Peyer's patch (tissue), 4 donors: ENCODE measurements at regions not wholly inside any gene's neighbourhood (a gene's known extent, or its start where the extent isn't known, plus 50 kb on each side); places are given as distances from the start of the nearest gene placed in this dataset.

Experiments
- DNase-seq, 3 donors: peaks; one replicate each; pipeline ENCODE4 v3.0.0-alpha.2; 2017 to 2019
- H3K27ac ChIP-seq, 4 donors: fragments of 200-600 bp; sonication (generic); one replicate each; pipeline ENCODE4 v1.5.1; 2016 to 2019
- H3K27me3 ChIP-seq, 2 donors: fragments of 200-600 bp; sonication (generic); one replicate each; pipeline ENCODE4 v1.5.1; 2019
- H3K36me3 ChIP-seq, 3 donors: fragments of 200-600 bp; sonication (generic); one replicate each; pipeline ENCODE4 v1.5.1; 2016 to 2019
- H3K4me1 ChIP-seq, 4 donors: fragments of 200-600 bp; sonication (generic); one replicate each; pipeline ENCODE4 v1.5.1; 2016 to 2019
- H3K4me3 ChIP-seq, 4 donors: fragments of 200-600 bp; sonication (generic); 1 replicate in 3 of 4; 2 replicates in 1 of 4; pipeline ENCODE4 v1.5.1; 2016 to 2019; ENCODE audit warnings: mild to moderate bottlenecking in 1 of 4
- H3K9me3 ChIP-seq, 4 donors: fragments of 200-600 bp; sonication (generic); one replicate each; pipeline ENCODE4 v1.5.1; 2016 to 2019; ENCODE audit warnings: mild to moderate bottlenecking in 1 of 4
- POLR2A ChIP-seq, 2 donors: fragments of 450-650 bp; IDR thresholded peaks; one replicate each; pipeline ENCODE4 v1.5.1; 2017; ENCODE audit warnings: antibody characterized with exemption in 2 of 2, mild to moderate bottlenecking in 2 of 2, moderate library complexity in 2 of 2
- TF ChIP-seq, protein P1 (sequence below), 6 experiments: fragments of 450-650 bp in 4 of 6; fragments of 200-600 bp in 2 of 6; sonication (generic) in 1 of 6; IDR thresholded peaks; one replicate each; pipeline ENCODE4 v1.5.1; 2017 to 2019; ENCODE audit warnings: antibody characterized with exemption in 6 of 6, mild to moderate bottlenecking in 3 of 6, moderate library complexity in 1 of 6

DNA sequence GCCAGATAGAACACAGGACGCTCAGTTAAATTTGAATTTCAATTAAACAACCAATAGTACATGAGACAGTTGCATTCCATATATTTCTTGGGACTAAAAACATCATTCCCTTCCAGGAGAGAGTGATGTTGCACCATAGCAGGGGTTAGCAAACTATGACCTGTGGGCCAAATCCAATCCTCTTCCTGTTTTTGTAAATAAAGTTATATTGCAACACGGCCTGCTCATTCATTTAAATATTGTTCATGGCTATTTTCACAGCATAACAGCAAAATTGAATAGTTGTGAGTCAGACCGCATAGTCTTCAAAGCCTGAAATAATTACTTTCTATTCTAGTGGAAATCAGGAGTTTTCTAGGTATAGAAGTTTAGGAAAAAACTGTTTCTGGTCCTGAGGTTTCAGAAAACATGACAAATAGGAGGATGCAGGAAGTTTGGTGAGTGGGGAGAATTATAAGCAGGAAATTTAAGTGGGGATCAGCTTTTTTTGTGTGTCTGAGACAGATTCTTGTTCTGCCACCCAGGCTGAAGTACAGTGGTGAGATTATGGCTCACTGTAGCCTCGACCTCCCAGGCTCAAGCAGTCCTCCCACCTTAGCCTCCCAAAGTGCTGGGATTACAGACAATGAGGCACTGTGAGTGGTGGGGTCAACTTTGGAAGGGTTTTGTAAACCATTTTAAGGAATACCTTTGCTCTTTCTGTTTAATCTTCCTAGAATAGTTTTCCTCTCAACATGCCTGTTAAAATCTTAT, 131.5 kb downstream of the SOCS6 start:
- DNase-seq: no peak
- no peaks in the 10 kb centered on the region for H3K36me3 ChIP-seq
- TF ChIP-seq POLR2A (IDR thresholded peaks at IDR 0.05): no peak
- TF ChIP-seq, protein P1, sequence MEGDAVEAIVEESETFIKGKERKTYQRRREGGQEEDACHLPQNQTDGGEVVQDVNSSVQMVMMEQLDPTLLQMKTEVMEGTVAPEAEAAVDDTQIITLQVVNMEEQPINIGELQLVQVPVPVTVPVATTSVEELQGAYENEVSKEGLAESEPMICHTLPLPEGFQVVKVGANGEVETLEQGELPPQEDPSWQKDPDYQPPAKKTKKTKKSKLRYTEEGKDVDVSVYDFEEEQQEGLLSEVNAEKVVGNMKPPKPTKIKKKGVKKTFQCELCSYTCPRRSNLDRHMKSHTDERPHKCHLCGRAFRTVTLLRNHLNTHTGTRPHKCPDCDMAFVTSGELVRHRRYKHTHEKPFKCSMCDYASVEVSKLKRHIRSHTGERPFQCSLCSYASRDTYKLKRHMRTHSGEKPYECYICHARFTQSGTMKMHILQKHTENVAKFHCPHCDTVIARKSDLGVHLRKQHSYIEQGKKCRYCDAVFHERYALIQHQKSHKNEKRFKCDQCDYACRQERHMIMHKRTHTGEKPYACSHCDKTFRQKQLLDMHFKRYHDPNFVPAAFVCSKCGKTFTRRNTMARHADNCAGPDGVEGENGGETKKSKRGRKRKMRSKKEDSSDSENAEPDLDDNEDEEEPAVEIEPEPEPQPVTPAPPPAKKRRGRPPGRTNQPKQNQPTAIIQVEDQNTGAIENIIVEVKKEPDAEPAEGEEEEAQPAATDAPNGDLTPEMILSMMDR (IDR thresholded peaks at IDR 0.05): no peak
- H3K4me1 ChIP-seq: peaks cover 0 to 48% (median 3%) of the 10 kb centered on the region in 4 donors
- H3K27me3 ChIP-seq: no peaks in the 10 kb centered on the region
- H3K9me3 ChIP-seq: no peaks in the 10 kb centered on the region
- no peak overlapping the region for H3K27ac ChIP-seq
- H3K4me3 ChIP-seq: no peak overlapping the region

DNA sequence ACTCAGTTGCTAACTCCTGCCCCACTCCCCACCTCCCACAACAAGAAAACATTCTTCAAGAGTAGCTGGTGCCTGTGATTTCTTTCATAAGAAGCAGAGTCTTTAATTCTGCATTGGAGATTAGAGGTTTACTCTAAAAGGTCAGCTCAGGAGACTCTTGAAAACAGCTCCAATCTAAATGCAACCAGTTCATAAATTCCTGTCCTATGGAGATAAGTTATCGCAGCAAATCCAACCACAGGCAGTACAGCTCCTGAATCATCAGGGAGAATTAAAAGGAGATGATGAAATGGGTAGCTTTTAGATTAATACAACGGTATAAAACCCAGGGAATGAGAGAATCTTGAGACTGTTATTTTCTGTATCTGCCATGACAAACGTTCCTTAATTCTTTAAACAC, 130.7 kb downstream of the SOCS6 start:
- DNase-seq: no peak
- Histone ChIP-seq H3K27ac (peak overlapping the region in 1 of 4 donors; percentile 35), H3K9me3 (no peaks in the 10 kb centered on the region), H3K4me1 (peaks cover 0 to 47% (median 3%) of the 10 kb centered on the region in 4 donors), H3K27me3 (no peaks in the 10 kb centered on the region), H3K4me3 (no peak overlapping the region), H3K36me3 (no peaks in the 10 kb centered on the region)
- TF ChIP-seq, protein P1 (IDR thresholded peaks at IDR 0.05): no peak
- TF ChIP-seq POLR2A (IDR thresholded peaks at IDR 0.05): no peak

DNA sequence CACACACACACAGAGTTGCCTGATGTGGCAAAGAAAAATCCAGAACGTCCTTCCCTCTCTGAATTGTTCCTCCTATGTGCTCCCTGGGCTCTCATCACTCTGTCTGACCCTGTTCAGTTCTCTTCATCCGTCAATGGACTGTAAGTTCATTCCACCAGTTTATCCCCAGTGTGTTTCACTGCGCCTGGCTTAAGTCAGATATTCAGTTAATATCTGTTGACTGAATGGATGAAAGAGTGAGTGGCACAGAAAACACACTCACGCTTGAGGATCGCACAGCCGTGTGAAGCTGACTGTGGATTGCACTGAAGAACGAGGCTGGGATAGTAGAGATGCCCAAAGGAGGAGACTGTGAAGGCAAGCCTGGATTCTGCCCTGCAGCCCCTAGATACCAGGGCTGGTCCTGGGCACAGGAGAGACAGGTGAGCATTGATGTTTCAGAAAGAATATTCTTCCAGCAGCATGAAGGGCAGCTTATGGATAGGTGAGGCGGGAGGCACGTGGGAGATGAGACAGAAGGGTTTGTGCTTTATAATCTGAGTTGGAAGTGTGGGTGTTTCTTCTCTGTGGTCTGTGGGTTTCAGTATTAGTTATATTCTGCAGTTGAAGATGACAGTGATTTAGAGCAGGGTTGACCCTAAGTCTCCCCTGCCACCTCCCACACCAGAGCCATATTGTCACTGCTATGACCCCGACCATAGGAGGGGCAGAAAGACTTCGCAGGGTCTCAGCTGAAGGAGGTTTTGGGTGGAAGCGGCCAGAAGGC, 129.9 kb downstream of the SOCS6 start:
- no peak for DNase-seq
- Histone ChIP-seq H3K9me3 (no peaks in the 10 kb centered on the region), H3K27ac (peak overlapping the region in 1 of 4 donors; percentile 35), H3K27me3 (no peaks in the 10 kb centered on the region), H3K4me1 (peaks cover 0 to 39% (median 3%) of the 10 kb centered on the region in 4 donors), H3K4me3 (no peak overlapping the region), H3K36me3 (no peaks in the 10 kb centered on the region)
- TF ChIP-seq, protein P1 (IDR thresholded peaks at IDR 0.05): no peak
- no peak for TF ChIP-seq POLR2A (IDR thresholded peaks at IDR 0.05)

DNA sequence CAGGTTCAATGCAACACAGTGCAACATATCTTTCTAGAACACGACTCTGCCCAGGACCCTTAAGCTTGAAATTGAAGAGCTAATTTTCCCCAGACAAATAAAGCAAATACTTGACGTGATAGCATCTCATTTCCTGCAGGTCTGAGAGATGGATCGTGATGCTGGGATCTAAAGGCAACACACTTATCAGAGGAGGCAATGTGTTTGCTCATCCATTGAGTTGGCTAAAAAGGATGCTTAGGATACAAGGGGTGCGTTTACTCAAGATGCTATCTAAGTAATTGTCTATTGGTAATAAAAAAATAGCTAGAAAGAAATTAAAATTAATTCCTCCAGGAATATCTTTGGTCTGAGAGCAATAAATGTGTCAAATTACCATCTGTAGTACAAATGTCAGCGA, 129.0 kb downstream of the SOCS6 start:
- DNase-seq: no peak
- Histone ChIP-seq H3K27ac (no peak overlapping the region), H3K4me3 (no peak overlapping the region), H3K27me3 (no peaks in the 10 kb centered on the region), H3K9me3 (no peaks in the 10 kb centered on the region), H3K36me3 (no peaks in the 10 kb centered on the region), H3K4me1 (peaks cover 0 to 31% (median 0%) of the 10 kb centered on the region in 4 donors)
- TF ChIP-seq, protein P1 (IDR thresholded peaks at IDR 0.05): no peak
- no peak for TF ChIP-seq POLR2A (IDR thresholded peaks at IDR 0.05)

DNA sequence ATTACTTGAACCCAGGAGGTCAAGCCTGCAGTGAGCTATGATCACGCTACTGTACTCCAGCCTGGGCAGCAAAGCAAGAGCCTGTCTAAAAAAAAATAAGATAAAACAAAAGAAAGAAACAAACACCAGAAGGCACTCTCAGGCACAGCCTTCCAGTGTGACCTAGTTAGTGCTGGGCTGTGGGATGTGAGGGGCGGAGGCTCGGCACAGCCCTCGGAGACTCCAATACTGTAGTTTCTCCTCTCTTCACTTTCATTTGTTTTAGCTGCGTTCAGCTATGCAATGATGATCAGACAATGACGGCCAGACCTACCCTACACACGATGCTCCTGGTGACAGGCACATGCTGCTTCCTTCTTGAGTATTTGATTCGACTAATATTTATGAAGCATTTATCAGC, 127.7 kb downstream of the SOCS6 start:
- TF ChIP-seq POLR2A (IDR thresholded peaks at IDR 0.05): no peak
- TF ChIP-seq, protein P1 (IDR thresholded peaks at IDR 0.05): no peak
- DNase-seq: no peak
- Histone ChIP-seq H3K27ac (no peak overlapping the region), H3K36me3 (no peaks in the 10 kb centered on the region), H3K4me1 (peaks cover 0 to 17% (median 0%) of the 10 kb centered on the region in 4 donors), H3K4me3 (no peak overlapping the region), H3K27me3 (no peaks in the 10 kb centered on the region), H3K9me3 (no peaks in the 10 kb centered on the region)
